ENCODE measurements at regions not wholly inside any gene's neighbourhood (a gene's known extent, or its start where the extent isn't known, plus 50 kb on each side); places are given as distances from the start of the nearest gene placed in this dataset.

DNA sequence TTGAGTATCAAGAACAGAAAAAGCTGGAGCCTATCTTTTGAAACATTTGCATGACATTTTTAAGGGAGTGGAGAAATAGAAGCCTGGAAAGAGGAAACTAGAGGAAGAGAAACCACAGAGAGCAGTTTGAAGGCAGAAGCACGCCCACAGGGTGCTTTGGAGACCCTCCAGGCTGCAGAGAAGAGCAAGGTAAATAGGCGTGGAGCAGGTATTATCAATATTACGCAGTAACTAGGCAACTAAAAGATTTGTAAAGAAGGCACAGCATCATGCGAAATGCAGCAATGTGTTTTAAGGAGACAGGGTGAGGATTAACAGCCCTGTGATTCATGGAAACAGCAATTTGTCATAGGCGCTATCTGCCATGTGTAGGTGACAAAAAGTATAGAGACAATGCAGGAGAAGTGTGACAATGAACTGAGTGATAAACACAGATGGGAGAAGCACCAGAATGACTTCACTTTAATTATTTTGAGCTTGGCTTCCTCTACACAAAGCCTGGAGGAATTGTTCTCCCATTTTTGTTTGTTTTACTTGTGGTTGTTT, 281.2 kb downstream of the BRINP1 start (continued):
- TF ChIP-seq, protein P1, sequence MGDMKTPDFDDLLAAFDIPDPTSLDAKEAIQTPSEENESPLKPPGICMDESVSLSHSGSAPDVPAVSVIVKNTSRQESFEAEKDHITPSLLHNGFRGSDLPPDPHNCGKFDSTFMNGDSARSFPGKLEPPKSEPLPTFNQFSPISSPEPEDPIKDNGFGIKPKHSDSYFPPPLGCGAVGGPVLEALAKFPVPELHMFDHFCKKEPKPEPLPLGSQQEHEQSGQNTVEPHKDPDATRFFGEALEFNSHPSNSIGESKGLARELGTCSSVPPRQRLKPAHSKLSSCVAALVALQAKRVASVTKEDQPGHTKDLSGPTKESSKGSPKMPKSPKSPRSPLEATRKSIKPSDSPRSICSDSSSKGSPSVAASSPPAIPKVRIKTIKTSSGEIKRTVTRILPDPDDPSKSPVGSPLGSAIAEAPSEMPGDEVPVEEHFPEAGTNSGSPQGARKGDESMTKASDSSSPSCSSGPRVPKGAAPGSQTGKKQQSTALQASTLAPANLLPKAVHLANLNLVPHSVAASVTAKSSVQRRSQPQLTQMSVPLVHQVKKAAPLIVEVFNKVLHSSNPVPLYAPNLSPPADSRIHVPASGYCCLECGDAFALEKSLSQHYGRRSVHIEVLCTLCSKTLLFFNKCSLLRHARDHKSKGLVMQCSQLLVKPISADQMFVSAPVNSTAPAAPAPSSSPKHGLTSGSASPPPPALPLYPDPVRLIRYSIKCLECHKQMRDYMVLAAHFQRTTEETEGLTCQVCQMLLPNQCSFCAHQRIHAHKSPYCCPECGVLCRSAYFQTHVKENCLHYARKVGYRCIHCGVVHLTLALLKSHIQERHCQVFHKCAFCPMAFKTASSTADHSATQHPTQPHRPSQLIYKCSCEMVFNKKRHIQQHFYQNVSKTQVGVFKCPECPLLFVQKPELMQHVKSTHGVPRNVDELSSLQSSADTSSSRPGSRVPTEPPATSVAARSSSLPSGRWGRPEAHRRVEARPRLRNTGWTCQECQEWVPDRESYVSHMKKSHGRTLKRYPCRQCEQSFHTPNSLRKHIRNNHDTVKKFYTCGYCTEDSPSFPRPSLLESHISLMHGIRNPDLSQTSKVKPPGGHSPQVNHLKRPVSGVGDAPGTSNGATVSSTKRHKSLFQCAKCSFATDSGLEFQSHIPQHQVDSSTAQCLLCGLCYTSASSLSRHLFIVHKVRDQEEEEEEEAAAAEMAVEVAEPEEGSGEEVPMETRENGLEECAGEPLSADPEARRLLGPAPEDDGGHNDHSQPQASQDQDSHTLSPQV (IDR thresholded peaks at IDR 0.05), result no peak
- TF ChIP-seq ZSCAN29 (IDR thresholded peaks at IDR 0.05) (no peak), ESRRA (IDR thresholded peaks at IDR 0.05; ENCODE audit: low read length) (no peak), IKZF2 (IDR thresholded peaks at IDR 0.05) (no peak), RBBP5 (conservative IDR thresholded peaks at IDR 0.05) (no peak)

DNA sequence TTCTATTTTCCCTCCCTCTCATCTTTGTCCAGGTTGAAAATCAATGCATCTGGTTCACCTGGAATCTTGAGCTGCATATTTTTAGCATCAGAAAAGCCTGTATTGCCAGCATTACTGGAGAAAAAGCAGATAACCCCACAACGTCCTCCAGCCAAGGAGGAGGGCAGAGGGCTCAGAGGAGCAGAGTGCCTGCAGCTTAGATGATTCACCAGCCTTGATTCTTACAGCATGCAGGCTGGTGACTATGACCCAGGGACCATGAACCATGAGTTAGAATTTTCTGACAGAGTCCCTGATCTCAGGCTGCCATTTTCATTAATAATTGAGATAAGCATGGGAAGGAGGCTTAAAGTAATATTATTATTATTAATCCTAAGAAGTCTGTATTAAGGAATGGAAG, 278.2 kb downstream of the BRINP1 start:
- DNase-seq (ENCODE audit: low read depth, low spot score), result no peak
- TF ChIP-seq RBBP5 (conservative IDR thresholded peaks at IDR 0.05) (no peak), NR2C2 (IDR thresholded peaks at IDR 0.05; ENCODE audit: borderline replicate concordance, control insufficient read depth, insufficient read length, low read depth) (no peak), NBN (IDR thresholded peaks at IDR 0.05) (no peak), ZBED1 (IDR thresholded peaks at IDR 0.05; ENCODE audit: borderline replicate concordance) (no peak), GABPA (IDR thresholded peaks at IDR 0.05; ENCODE audit: low read depth) (no peak), SIX5 (IDR thresholded peaks at IDR 0.05; ENCODE audit: low read depth, low read length, severe bottlenecking) (no peak), USF1 (IDR thresholded peaks at IDR 0.05; ENCODE audit: borderline replicate concordance, extremely low read length, insufficient read depth, low read depth, low read length) (no peak), SPI1 (IDR thresholded peaks at IDR 0.05; ENCODE audit: borderline replicate concordance, insufficient read depth, low read depth, low read length) (no peak), RUNX3 (IDR thresholded peaks at IDR 0.05; ENCODE audit: low read length) (no peak)
- TF ChIP-seq, protein P2, sequence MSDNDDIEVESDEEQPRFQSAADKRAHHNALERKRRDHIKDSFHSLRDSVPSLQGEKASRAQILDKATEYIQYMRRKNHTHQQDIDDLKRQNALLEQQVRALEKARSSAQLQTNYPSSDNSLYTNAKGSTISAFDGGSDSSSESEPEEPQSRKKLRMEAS (IDR thresholded peaks at IDR 0.05; ENCODE audit: low read depth, low read length), result no peak
- TF ChIP-seq, protein P3, sequence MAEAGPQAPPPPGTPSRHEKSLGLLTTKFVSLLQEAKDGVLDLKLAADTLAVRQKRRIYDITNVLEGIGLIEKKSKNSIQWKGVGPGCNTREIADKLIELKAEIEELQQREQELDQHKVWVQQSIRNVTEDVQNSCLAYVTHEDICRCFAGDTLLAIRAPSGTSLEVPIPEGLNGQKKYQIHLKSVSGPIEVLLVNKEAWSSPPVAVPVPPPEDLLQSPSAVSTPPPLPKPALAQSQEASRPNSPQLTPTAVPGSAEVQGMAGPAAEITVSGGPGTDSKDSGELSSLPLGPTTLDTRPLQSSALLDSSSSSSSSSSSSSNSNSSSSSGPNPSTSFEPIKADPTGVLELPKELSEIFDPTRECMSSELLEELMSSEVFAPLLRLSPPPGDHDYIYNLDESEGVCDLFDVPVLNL (IDR thresholded peaks at IDR 0.05; ENCODE audit: low read depth, low read length), result no peak
- TF ChIP-seq, protein P4, sequence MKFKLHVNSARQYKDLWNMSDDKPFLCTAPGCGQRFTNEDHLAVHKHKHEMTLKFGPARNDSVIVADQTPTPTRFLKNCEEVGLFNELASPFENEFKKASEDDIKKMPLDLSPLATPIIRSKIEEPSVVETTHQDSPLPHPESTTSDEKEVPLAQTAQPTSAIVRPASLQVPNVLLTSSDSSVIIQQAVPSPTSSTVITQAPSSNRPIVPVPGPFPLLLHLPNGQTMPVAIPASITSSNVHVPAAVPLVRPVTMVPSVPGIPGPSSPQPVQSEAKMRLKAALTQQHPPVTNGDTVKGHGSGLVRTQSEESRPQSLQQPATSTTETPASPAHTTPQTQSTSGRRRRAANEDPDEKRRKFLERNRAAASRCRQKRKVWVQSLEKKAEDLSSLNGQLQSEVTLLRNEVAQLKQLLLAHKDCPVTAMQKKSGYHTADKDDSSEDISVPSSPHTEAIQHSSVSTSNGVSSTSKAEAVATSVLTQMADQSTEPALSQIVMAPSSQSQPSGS (IDR thresholded peaks at IDR 0.05; ENCODE audit: low read length), result no peak
- POLR2A ChIA-PET, result no interaction called here
- Histone ChIP-seq H3K36me3 (ENCODE audit: control insufficient read depth in 2 of 2, insufficient read depth in 2 of 2, low read length in 1 of 2) (no peaks in the 10 kb centered on the region), H4K20me1 (ENCODE audit: control insufficient read depth, insufficient read depth) (no peaks in the 10 kb centered on the region), H3K4me1 (ENCODE audit: control insufficient read depth, insufficient read depth, low read length) (no peaks in the 10 kb centered on the region), H3K79me2 (ENCODE audit: control insufficient read depth, insufficient read depth, low read length) (no peaks in the 10 kb centered on the region), H3K4me2 (ENCODE audit: control insufficient read depth, insufficient read depth) (no peak overlapping the region), H3K27me3 (replicated peaks in 1 of 2; ENCODE audit: control insufficient read depth in 2 of 2, insufficient read depth in 2 of 2, low read length in 1 of 2) (no peaks in the 10 kb centered on the region), H3K9ac (ENCODE audit: control insufficient read depth, insufficient read depth, low read length) (no peak overlapping the region), H2AFZ (ENCODE audit: control insufficient read depth, low read depth, low read length) (no peak overlapping the region), H3K27ac (ENCODE audit: control insufficient read depth, insufficient read depth) (no peak overlapping the region), H3K4me3 (no peak overlapping the region), H3K9me3 (replicated peaks; ENCODE audit: control insufficient read depth, insufficient read depth, low read length) (no peaks in the 10 kb centered on the region)
- intact Hi-C loops (cut with micrococcal nuclease; ENCODE audit: unreplicated experiment) (no loop called here), in situ Hi-C loops (cut with MboI) (no loop called here)
- FAIRE-seq, result no peak
- ATAC-seq, result no peak
- SMC1A ChIA-PET (ENCODE audit: uncharacterized antibody, unreplicated experiment), result no interaction called here
- 0% methylated on average over 1 of the region's 1 CpG for WGBS (ENCODE audit: insufficient coverage, insufficient replicate concordance, low lambda C conversion rate, missing lambda C conversion rate)
- no TSS peak for BruUV-seq (replicated peaks)
- CTCF ChIA-PET, result no interaction called here
- RAD21 ChIA-PET (ENCODE audit: unreplicated experiment), result no interaction called here

All from GM12878 (cell line).